ENCODE measurements at regions not wholly inside any gene's neighbourhood (a gene's known extent, or its start where the extent isn't known, plus 50 kb on each side); places are given as distances from the start of the nearest gene placed in this dataset.

GRCh38 chr20:39092733-39093410 lies 130.7 kb downstream of the DHX35 start:
- no peaks in the 10 kb centered on the region for H3K79me2 ChIP-seq (ENCODE audit: low read length)
- no peak overlapping the region for H3K4me2 ChIP-seq (ENCODE audit: low read length)
- intact Hi-C loops (cut with micrococcal nuclease), result no loop called here
- H3K9ac ChIP-seq (ENCODE audit: low read length), result no peak overlapping the region
- DNase-seq (no peak), ATAC-seq (no peak)
- H3K9me3 ChIP-seq (ENCODE audit: low read length), result no peaks in the 10 kb centered on the region
- no peaks in the 10 kb centered on the region for H3F3A ChIP-seq (ENCODE audit: low read length, unreplicated experiment)
- H3K36me3 ChIP-seq (ENCODE audit: low read depth, low read length), result no peaks in the 10 kb centered on the region
- TF ChIP-seq EZH2phosphoT487 (IDR thresholded peaks at IDR 0.05; ENCODE audit: borderline replicate concordance, low read length) (no peak), CTCF (conservative IDR thresholded peaks at IDR 0.05; ENCODE audit: low read depth, low read length) (no peak), EZH2 (IDR thresholded peaks at IDR 0.05; ENCODE audit: low read length, unreplicated experiment) (no peak)
- no peak overlapping the region for H3K27ac ChIP-seq (ENCODE audit: low read length)
- H2AFZ ChIP-seq (ENCODE audit: low read length), result no peak overlapping the region
- ChIA-PET POLR2A (ENCODE audit: unreplicated experiment) (no interaction called here), CTCF (no interaction called here)
- H3K27me3 ChIP-seq (ENCODE audit: low read length), result peaks cover 6% of the 10 kb centered on the region; the same call in 1 of the 2 replicates
- no peaks in the 10 kb centered on the region for H3K4me1 ChIP-seq (ENCODE audit: insufficient read depth, low read length)
- BruUV-seq (replicated peaks), result no TSS peak
- no peaks in the 10 kb centered on the region for H3K9me2 ChIP-seq (replicated peaks; ENCODE audit: low read length)
- H3K4me3 ChIP-seq (ENCODE audit: low read length), result no peak overlapping the region
- no peaks in the 10 kb centered on the region for H4K20me1 ChIP-seq (ENCODE audit: low read length)

GRCh38 chr20:39090906-39091305 lies 128.8 kb downstream of the DHX35 start:
- no TSS peak for BruUV-seq (replicated peaks)
- no peaks in the 10 kb centered on the region for H4K20me1 ChIP-seq (ENCODE audit: low read length)
- peaks cover 6% of the 10 kb centered on the region; the same call in 1 of the 2 replicates for H3K27me3 ChIP-seq (ENCODE audit: low read length)
- CTCF ChIA-PET, result no interaction called here
- H3K4me3 ChIP-seq (ENCODE audit: low read length), result no peak overlapping the region
- no peaks in the 10 kb centered on the region for H3K9me3 ChIP-seq (ENCODE audit: low read length)
- no peaks in the 10 kb centered on the region for H3F3A ChIP-seq (ENCODE audit: low read length, unreplicated experiment)
- no peak for TF ChIP-seq EZH2 (IDR thresholded peaks at IDR 0.05; ENCODE audit: low read length, unreplicated experiment)
- TF ChIP-seq EZH2phosphoT487 (IDR thresholded peaks at IDR 0.05; ENCODE audit: borderline replicate concordance, low read length), result no peak
- TF ChIP-seq CTCF (conservative IDR thresholded peaks at IDR 0.05; ENCODE audit: low read depth, low read length), result no peak
- intact Hi-C loops (cut with micrococcal nuclease), result no loop called here
- no peak for DNase-seq
- ATAC-seq, result no peak
- H3K79me2 ChIP-seq (ENCODE audit: low read length), result no peaks in the 10 kb centered on the region
- H3K4me1 ChIP-seq (ENCODE audit: insufficient read depth, low read length), result no peaks in the 10 kb centered on the region
- no peaks in the 10 kb centered on the region for H3K9me2 ChIP-seq (replicated peaks; ENCODE audit: low read length)
- no peak overlapping the region for H3K4me2 ChIP-seq (ENCODE audit: low read length)
- H2AFZ ChIP-seq (ENCODE audit: low read length), result no peak overlapping the region
- H3K36me3 ChIP-seq (ENCODE audit: low read depth, low read length), result no peaks in the 10 kb centered on the region
- POLR2A ChIA-PET (ENCODE audit: unreplicated experiment), result no interaction called here
- H3K9ac ChIP-seq (ENCODE audit: low read length), result no peak overlapping the region
- H3K27ac ChIP-seq (ENCODE audit: low read length), result no peak overlapping the region

DNA sequence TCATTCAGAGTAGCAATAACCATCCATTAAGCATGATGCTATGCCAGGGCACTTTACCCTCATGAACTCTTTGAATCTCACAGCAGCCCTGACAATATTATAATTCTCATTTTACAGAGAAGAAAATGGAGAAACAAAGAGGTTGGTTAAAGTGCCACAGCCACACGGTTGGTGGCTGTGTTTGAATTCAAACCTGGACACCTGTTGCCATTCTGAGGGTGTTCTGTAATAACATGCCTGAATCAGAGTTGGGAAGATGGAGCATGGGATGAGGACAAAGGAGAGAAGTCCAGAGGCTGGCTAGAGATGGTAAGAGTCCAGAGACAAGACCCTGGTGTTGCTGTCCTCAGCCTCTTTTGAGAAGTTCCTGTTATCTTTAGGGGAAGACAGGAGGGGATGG lies 127.7 kb downstream of the DHX35 start:
- no TSS peak for BruUV-seq (replicated peaks)
- Histone ChIP-seq H3F3A (ENCODE audit: low read length, unreplicated experiment) (no peaks in the 10 kb centered on the region), H3K27me3 (ENCODE audit: low read length) (peaks cover 12% of the 10 kb centered on the region; the same call in 1 of the 2 replicates), H3K79me2 (ENCODE audit: low read length) (no peaks in the 10 kb centered on the region), H3K4me1 (ENCODE audit: insufficient read depth, low read length) (no peaks in the 10 kb centered on the region), H3K36me3 (ENCODE audit: low read depth, low read length) (no peaks in the 10 kb centered on the region), H3K27ac (ENCODE audit: low read length) (no peak overlapping the region), H2AFZ (ENCODE audit: low read length) (no peak overlapping the region), H3K9me3 (ENCODE audit: low read length) (no peaks in the 10 kb centered on the region), H4K20me1 (ENCODE audit: low read length) (no peaks in the 10 kb centered on the region), H3K4me2 (ENCODE audit: low read length) (no peak overlapping the region), H3K4me3 (ENCODE audit: low read length) (no peak overlapping the region), H3K9me2 (replicated peaks; ENCODE audit: low read length) (no peaks in the 10 kb centered on the region), H3K9ac (ENCODE audit: low read length) (no peak overlapping the region)
- ATAC-seq (no peak), DNase-seq (no peak)
- POLR2A ChIA-PET (ENCODE audit: unreplicated experiment), result no interaction called here
- TF ChIP-seq EZH2 (IDR thresholded peaks at IDR 0.05; ENCODE audit: low read length, unreplicated experiment), result no peak
- TF ChIP-seq CTCF (conservative IDR thresholded peaks at IDR 0.05; ENCODE audit: low read depth, low read length), result no peak
- no peak for TF ChIP-seq EZH2phosphoT487 (IDR thresholded peaks at IDR 0.05; ENCODE audit: borderline replicate concordance, low read length)
- CTCF ChIA-PET, result no interaction called here
- intact Hi-C loops (cut with micrococcal nuclease), result no loop called here
